ENCODE measurements at regions not wholly inside any gene's neighbourhood (a gene's known extent, or its start where the extent isn't known, plus 50 kb on each side); places are given as distances from the start of the nearest gene placed in this dataset.

GRCh38 chr3:43932921-43933320 lies 242.2 kb downstream of the ABHD5 start:
- no peak for DNase-seq

GRCh38 chr3:43948013-43948412 lies 257.3 kb downstream of the ABHD5 start:
- no peak for TF ChIP-seq CTCF (IDR thresholded peaks at IDR 0.05)
- Histone ChIP-seq H3K9me3 (no peaks in the 10 kb centered on the region), H3K36me3 (ENCODE audit: low read depth) (no peaks in the 10 kb centered on the region), H3K4me3 (no peak overlapping the region), H3K4me1 (ENCODE audit: low read depth) (no peaks in the 10 kb centered on the region)
- no peak for DNase-seq
- no peak for ATAC-seq
- intact Hi-C loops (cut with DNase I, micrococcal nuclease): no loop called here

More at GRCh38 chr3:43932921-43933320, 242.2 kb downstream of the ABHD5 start:
- Histone ChIP-seq H3K4me1 (ENCODE audit: low read depth) (no peaks in the 10 kb centered on the region), H3K9me3 (no peaks in the 10 kb centered on the region), H3K4me3 (no peak overlapping the region), H3K36me3 (ENCODE audit: low read depth) (no peaks in the 10 kb centered on the region)
- ATAC-seq: no peak
- TF ChIP-seq CTCF (IDR thresholded peaks at IDR 0.05): no peak
- intact Hi-C loops (cut with DNase I, micrococcal nuclease): no loop called here

- Histone ChIP-seq H3K4me1 (ENCODE audit: low read depth) (peaks cover 10% of the 10 kb centered on the region), H3K36me3 (ENCODE audit: low read depth) (no peaks in the 10 kb centered on the region), H3K9me3 (no peaks in the 10 kb centered on the region), H3K4me3 (no peak overlapping the region)
- no peak for DNase-seq
- intact Hi-C loops (cut with DNase I, micrococcal nuclease): no loop called here
- no peak for ATAC-seq
- TF ChIP-seq CTCF (IDR thresholded peaks at IDR 0.05): no peak
These were observed 258.9 kb downstream of the ABHD5 start for GRCh38 chr3:43949594-43949993.

- no peak for DNase-seq
- Histone ChIP-seq H3K36me3 (ENCODE audit: low read depth) (no peaks in the 10 kb centered on the region), H3K4me3 (no peak overlapping the region), H3K4me1 (ENCODE audit: low read depth) (peaks cover 10% of the 10 kb centered on the region), H3K9me3 (no peaks in the 10 kb centered on the region)
- intact Hi-C loops (cut with DNase I, micrococcal nuclease): no loop called here
- peak; percentile 27 for ATAC-seq
- no peak for TF ChIP-seq CTCF (IDR thresholded peaks at IDR 0.05)
These were observed 260.0 kb downstream of the ABHD5 start for GRCh38 chr3:43950775-43951174.

GRCh38 chr3:43951813-43952212 lies 261.1 kb downstream of the ABHD5 start:
- ATAC-seq (no peak), DNase-seq (no peak)
- Histone ChIP-seq H3K4me3 (no peak overlapping the region), H3K9me3 (no peaks in the 10 kb centered on the region), H3K36me3 (ENCODE audit: low read depth) (no peaks in the 10 kb centered on the region), H3K4me1 (ENCODE audit: low read depth) (peaks cover 10% of the 10 kb centered on the region)
- TF ChIP-seq CTCF (IDR thresholded peaks at IDR 0.05): no peak
- intact Hi-C loops (cut with DNase I, micrococcal nuclease): no loop called here

- intact Hi-C loops (cut with DNase I, micrococcal nuclease): no loop called here
- no peaks in the 10 kb centered on the region for H3K9me3 ChIP-seq
- no peaks in the 10 kb centered on the region for H3K36me3 ChIP-seq (ENCODE audit: low read depth)
- H3K4me1 ChIP-seq (ENCODE audit: low read depth): peaks cover 10% of the 10 kb centered on the region
- DNase-seq (no peak), ATAC-seq (no peak)
- no peak for TF ChIP-seq CTCF (IDR thresholded peaks at IDR 0.05)
- no peak overlapping the region for H3K4me3 ChIP-seq
These were observed 262.6 kb downstream of the ABHD5 start for GRCh38 chr3:43953380-43953779.
